Stimulated activated CD8-positive, alpha-beta memory T cell treated with anti-CD3 and anti-CD28 coated beads, Interleukin-15, amount 100 ng/mL, for 1 hour (primary cell): ENCODE measurements at regions not wholly inside any gene's neighbourhood (a gene's known extent, or its start where the extent isn't known, plus 50 kb on each side); places are given as distances from the start of the nearest gene placed in this dataset.
"Not testable (repeated sequence)": the region's sequence is repeated elsewhere in the genome, so short reads cannot be mapped to it uniquely, and the experiment has no call there.

Experiments
- DNase-seq: peaks from one replicate; pipeline ENCODE4 v3.0.0-alpha.2; 2020; ENCODE audit warnings: low read depth

DNA sequence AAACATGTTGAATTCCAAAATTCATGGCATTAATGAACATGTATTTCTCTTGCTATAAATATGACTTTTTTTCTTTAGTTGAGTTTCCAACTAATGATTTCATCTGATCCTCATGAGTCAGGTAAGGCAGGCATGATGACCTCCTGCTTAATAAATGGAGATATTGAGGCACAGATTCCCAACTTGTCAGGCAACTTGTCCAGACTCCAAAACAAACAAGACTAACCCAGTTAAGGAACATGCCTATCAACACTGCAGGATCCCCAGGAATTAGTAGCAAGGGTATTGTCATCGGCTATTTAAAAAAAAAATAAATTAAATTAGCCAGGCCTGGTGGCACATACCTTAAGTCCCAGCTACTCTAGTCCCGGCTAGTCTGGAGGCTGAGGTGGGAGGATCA, 121.3 kb upstream of the SALL4 start:
- DNase-seq = no peak

DNA sequence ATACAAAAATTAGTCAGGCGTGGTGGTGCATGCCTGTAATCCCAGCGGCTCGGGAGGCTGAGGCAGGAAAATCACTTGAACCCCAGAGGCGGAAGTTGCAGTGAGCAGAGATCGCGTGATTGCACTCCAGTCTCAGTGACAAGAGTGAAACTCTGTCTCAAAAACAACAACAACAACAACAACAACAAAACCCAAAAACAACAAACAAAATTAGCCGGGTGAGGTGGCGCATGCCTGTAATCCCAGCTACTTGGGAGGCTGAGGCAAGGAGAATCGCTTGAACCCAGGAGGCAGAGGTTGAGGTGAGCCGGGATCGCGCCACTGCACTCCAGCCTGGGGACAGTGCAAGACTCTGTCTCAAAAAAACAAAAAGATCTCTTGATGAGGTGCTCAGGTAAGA, 120.5 kb upstream of the SALL4 start:
- not testable (repeated sequence) for DNase-seq

DNA sequence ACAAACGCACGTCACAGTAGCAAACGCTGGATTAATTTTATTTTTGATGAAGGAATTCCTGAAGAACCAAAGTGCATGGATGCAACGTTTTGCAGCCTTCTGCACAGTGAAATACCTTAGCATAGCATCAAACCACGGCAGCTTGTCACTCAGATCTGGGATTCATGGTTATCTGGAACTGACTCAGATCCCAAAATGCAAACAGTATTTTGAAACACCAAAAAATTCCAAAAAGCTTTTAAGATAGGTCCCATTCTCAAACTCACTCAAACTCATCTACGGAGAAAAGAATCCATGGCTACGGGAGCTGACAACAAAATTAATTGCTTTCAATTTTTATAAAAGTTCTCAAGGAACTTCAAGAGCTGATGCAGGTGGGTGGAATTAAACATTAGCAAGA, 116.2 kb upstream of the SALL4 start:
- DNase-seq = no peak

DNA sequence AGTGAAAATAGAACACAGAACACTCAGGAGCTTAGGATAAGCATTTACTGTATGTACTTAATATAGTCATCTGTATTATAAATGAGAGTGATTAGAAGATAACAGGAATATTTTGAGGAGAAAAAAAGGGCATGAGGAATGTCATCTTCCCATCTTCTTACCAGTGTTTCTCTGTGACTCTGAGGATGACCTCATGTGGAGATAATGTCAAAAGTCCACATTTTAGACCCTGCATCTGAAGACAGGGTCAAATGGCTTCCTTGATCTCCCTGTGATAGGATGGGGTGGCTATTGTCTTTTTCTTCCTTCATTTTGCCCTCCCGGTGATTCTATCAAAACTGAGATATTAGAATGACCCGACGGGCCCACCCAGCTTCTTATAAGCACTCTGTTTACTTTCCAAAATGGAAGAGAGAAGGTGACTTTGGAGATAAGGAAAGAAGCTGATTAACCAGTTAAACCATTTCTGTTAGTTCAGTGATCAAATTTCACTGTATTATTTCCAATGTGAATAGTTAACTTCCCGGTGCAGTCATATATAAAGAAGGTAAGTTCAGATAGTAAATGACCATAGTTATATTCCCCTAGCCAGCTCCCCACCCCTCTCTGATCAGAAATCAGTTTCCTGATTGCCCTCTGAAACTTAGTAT, 115.7 kb upstream of the SALL4 start:
- no peak for DNase-seq

DNA sequence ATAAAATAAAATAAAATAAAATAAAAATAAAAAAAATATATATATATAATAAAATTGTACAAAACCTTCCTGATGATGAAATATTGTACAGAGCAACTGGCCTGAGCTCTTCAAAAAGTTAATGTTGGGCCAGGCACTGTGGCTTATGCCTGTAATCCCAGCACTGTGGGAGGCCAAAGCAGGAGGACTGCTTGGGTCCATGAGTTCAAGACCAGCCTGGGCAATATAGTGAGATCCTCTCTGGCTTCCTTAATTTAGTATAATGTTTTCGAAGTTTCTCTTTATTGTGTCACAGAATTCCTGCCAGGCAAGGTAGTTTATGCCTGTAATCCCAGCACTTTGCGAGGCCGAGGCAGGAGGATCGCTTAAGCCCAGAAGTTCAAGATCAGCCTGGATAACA, 113.9 kb upstream of the SALL4 start:
- DNase-seq = no peak

DNA sequence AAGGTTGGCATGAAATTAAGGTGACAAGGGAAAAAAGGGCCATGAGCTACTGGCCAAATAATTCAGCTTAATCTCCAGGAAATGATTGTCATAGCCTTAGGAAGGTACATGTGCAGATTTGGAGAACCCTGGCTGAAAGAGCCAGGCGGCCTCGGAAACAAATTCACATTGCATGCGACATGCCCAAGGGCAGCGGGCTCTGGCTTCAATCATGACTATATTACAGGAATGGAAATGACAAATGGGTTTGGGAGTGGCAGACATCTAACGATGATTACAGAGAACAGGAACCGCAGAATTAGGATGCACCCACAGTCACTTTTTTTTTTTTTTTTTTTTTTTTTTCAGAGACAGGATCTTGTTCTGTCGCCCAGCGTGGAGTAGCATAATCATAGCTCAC, 112.4 kb upstream of the SALL4 start:
- DNase-seq = no peak

DNA sequence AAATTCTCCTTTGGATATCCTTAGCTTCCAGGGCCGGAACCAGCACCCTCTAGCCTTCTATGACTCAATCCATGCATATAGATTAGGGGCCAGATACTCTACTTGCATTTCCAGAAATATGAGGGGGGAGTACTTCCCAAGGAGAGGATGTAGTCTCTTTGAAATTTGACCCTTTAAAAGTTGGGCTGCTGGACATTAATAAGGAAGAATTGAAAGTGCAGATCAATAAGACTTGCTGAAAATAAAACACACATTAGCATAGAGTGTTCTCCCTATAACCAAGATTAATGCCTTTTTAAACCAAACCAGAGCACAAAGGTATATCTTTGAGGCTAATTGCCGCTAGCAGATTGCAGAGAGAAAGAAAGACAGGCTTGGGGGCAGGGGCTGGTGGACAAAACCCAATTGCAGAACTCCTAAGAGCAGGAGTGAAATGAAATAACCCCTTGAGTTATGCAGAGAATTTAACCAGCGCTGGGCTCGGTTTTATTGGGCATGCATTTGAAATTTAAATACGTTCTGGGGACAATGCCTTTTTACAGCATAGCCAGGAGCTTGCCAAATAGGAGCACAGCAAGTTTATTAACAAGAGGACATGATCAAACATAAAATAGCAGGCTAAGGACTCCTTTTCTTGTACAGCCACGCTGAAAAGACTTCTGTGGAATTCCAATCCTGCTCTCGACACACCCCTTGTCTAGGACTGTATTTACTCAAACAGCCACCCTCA, 108.2 kb upstream of the SALL4 start:
- no peak for DNase-seq

DNA sequence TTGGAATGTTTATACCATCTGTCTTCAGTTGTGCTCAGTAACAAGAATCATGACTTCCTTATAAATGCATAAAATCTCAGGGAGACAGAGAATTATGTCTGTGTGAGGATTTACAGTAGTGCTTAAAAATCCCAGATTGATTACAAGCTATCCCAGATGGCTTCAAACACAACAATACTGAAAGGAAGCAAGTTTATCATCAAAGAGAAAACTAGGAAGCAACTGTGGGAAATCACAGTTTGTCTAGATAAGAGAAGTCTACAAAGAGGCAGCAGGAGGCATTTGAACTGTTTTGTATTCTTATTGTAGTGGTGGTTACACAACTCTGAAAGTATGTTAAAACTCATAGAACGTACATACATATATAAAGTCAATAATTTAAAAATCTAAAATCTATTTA, 104.4 kb upstream of the SALL4 start:
- DNase-seq = no peak

DNA sequence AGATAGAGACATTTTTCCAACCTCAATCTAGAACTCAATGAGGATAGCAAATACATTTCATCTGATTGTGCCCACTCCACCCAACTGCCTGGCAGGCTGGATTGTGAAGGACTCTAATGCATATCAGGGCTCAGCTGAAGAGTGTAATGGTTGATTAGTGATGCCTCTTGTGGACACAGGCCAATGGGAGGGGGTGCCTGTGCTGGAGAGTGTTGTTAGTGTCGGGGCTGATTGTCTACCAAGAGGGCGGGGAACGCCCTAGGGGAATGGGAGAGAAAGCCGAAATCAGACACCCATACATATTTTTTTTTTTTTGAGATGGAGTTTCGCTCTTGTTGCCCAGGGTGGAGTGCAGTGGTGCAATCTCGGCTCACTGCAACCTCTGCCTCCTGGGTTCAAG, 103.7 kb upstream of the SALL4 start:
- no peak for DNase-seq

DNA sequence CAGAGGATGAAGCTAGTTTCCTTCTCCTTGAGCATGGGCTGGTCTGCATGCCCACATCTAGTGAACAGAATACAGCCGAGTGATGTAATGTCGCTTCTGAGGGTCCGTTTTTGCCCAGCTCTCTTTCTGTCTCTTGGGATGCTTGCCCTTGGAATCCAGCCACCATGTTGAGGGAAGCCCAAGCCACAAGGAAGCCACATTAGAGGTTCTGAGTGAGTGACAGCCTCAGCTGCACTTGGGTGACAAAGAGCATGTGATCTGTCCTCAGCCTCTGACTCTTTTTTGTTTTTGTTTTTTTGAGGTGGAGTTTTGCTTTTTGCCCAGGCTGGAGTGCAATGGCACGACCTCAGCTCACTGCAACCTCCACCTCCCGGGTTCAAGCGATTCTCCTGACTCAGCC, 100.6 kb upstream of the SALL4 start:
- no peak for DNase-seq

DNA sequence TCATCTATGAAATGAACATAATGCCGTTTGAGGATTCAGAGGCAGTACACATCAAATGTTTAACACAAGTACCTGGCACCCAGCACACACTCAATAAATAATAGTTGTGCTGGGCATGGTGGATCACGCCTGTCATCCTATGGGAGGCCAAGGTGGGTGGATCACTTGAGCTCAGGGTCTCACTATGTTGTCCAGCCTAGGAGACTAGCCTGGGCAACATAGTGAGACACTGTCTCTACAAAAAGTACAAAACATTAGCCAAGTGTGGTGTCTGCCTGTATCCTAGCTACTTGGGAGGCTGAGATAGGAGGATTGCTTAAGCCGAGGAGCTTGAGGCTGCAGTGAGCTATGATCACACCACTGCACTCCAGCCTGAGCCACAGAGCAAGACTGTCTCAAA, 98.1 kb upstream of the SALL4 start:
- DNase-seq = no peak

DNA sequence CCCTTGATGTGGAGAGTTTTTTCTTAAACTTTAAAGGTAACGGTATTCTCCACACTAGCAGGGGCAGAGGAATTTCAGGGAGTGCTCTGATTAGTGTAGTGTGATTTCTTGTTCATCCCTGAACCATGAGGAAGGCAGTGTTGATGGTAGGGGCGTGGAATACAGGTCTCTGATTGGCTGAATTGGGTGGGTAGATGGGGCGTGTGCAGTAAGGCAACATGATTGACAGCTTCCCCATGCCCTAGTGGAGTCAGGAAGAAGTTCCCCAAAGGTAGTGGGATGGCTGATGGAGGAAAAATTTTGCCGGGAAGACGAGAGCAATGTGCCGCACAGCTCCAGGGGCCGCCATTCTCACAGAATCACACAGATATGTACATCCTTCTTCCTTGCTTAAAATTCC, 97.4 kb upstream of the SALL4 start:
- no peak for DNase-seq

DNA sequence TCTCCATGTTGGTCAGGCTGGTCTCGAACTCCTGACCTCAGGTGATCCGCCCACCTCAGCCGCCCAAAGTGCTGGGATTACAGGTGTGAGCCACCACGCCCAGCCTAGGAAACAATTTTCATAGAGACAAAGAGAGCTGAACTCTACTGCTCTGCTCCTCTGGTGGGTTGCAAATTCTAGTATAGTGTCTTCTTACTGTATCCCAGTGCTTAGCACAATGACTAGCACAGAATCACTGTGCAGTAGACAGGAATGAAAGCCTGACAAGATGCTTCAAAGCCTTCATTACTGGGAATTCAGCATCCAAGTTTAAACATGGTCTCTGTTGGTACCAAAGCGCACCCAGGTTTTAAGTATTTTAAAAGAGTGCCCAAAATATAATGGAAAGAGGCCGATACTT, 96.5 kb upstream of the SALL4 start:
- no peak for DNase-seq

DNA sequence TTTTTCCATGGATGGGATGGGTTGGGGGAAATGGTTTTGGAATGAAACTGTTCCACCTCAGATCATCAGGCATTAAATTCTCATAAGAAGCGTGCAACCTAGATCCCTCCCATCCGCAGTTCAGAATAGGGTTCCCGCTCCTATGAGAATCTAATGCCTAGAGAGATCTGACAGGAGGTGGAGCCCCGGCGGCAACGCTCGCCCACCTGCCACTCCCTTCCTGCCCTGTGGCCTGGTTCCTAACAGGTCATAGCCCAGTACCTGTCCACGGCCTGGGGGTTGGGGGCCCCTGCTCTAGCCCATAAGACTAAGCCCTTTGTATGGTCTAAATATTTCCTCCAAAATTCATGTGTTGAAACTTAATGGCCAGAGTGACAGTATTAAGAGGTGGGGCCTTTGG, 92.3 kb upstream of the SALL4 start:
- no peak for DNase-seq

DNA sequence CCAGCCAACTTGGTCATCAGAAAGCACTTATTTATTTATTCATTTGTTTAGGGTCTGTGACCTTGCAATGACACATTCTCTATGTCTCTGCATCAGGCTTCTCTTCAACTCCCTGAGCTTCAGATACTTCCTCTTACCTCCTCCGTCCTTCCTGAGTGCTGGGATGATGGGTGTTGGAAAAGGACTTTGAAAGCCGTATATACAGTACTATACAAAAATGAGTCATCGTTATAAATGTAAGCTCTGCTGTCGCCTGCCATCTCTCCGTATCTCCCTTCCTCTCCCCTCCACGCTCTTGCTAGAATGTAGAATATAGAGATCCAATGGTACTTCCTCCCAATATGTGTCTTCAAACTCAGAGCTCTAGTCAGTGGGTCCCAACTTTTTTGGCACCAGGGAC, 91.9 kb upstream of the SALL4 start:
- no peak for DNase-seq

DNA sequence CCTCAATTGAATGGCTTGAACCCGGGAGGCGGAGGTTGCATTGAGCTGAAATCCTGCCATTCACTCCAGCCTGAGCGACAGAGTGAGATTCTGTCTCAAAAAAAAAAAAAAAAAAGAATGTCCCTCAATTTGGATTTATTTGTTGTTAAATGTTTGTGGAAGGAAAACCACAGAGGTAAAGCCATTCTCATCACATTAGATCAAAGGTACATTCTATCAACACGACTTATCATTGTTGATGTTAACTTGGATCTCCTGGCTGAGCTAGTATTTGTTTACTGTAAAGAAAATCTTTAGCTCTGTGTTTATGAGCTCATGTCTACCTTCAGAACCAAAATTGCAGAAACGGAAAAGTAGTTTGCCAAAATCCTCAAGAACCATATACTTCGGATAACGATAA, 91.4 kb upstream of the SALL4 start:
- no peak for DNase-seq

DNA sequence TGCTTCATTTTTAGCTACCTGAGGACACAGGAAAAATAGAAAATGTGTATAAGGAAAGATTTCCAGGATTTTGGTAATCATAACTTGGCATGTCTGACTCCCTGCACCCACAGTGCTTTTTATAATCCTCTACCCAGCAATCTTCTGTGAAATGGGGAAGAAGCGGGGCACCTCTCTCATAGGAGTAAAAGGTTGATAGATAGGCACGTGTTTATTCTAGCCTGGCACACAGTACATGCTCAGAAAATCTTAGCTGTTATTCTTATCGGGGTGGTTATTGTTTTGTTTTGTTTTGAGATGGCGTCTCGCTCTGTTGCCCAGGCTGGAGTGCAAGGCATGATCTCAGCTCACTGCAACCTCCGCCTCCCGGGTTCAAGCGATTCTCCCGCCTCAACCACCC, 87.7 kb upstream of the SALL4 start:
- no peak for DNase-seq

DNA sequence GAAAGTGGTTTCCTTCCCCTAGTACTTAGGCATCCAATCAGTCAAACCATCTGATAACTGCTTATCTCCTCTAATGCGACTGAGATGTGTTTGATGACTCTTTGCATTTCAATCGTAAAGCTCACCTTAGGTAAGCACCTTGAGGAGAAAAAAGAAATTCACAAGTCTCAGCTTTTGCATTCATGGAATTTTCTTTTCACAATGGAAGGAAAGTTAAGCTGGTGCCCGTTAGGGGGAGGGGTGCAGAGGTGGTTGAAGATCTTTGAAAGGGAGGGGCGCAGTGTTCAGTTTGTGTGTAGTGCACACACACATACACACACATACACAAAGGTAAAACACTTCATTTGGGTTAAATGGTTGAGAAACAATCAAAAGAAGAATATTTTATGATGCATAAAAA, 87.1 kb upstream of the SALL4 start:
- no peak for DNase-seq

DNA sequence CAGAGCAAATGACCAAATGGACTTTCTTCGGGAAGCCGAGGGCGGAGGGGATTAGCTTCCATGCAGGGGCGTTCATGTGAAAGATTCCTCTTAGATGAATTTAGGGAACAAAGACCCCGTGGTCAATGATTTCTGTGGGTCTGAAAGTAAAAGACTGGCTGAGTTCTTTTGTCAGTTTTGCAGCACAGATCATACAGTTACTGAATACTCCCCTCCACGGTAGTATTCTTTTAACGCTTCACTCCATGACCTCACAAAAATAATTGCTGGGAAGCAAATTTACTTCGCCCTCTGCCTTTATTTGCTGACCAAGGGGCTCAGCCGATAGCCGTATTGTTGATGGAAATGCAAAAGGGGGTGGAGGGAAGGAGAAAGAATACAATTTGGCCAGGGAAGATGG, 86.0 kb upstream of the SALL4 start:
- no peak for DNase-seq

DNA sequence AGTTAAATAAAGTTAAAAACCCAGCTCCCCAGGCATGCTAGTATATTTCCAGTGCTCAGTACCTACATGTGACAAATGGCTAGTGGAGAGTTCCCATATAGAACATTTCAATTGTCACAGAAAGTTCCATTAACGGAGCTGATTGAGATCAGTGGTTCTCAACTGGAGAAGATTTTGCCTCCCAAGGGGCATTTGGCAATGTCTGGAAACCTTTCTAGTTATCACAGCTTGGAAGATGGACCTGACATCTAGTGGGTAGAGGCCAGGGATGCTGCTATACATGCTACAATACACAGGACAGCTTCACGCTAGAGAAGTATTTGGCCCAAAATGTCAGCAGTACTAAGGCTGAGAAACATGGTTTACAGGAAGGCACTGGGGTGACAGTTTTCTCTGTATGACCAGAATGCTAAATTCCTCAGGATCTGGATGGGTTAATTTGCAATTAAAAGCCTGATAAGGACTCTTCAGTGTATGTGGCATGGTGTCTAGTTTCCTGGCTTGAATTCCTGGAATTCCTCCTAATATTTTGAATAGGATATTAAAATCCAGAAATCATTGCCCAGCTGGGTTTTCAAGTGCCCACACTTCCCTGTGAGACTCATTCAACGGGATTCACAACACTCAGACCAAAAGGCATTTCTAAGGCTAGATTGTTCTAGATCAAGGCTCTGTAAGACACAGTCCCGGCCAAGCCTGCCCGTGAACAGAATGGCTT, 84.7 kb upstream of the SALL4 start:
- no peak for DNase-seq

DNA sequence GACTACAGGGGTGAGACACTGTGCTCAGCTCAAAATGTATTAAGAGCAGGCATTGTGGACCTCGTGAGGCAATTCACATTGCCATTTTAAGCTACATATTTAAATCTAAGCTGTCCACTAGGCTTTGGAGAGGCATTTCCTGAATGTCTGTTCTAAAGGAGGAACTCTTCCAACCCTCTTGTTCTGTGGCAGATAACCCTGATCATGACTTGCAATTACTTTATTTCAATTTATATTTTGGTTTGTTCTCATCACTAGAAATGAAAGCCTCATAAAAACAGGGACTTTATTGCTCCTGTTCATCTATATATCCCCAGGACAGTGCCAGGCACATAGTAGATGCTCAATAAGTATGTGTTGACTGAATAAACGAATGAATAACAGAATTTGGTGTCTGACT, 84.0 kb upstream of the SALL4 start:
- DNase-seq = no peak

DNA sequence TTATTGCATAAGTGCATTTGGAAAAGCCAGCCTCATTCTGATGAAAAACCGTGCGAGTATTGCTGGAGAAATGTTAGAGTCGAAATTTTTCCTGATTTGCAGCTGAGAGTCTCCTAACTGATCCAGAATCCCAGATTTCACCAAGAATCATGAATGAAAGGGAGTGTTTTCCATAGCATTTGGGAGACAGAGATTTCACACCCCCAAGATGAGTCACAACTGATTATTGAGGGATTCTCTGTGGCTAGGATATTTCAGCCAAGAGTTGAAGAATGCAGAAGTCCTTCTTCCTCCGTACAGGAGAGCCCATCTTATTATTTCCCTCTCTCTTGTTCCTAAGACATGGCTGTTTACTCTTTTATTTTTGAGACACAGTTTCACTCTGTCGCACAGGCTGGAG, 82.2 kb upstream of the SALL4 start:
- DNase-seq = no peak

DNA sequence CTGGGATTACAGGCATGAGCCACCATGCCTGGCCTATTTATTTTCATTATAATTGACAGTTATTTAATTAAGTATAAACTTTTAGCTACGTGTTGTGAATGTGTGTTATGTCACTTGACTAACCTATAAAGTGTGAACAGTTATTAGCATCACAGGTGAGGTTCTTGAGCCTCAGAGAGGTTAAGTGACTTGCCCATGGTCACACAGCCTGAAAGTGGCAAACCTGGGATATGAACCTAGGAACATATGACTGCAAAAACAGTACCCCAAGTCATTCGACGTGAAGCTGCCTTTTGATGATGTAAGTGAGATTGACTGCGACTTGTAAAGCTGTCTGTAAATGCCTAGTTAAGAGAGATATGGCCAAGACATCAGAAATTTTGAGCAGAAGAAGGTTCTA, 77.9 kb upstream of the SALL4 start:
- DNase-seq = no peak
